Thyroid gland (tissue), 4 donors: ENCODE measurements at regions not wholly inside any gene's neighbourhood (a gene's known extent, or its start where the extent isn't known, plus 50 kb on each side); places are given as distances from the start of the nearest gene placed in this dataset.

Experiments used
- DNase-seq, 2 donors: peaks; one replicate each; pipeline ENCODE4 v3.0.0-alpha.2; 2019
- H3K27ac ChIP-seq, 3 donors: fragments of 200-600 bp; sonication (generic); 1 replicate in 2 of 3; 2 replicates in 1 of 3; pipeline ENCODE4 v1.5.1; 2016 to 2019; ENCODE audit warnings: mild to moderate bottlenecking in 1 of 3, moderate library complexity in 1 of 3
- H3K27me3 ChIP-seq: fragments of 200-600 bp; sonication (generic); one replicate; pipeline ENCODE4 v1.5.1; 2019
- H3K36me3 ChIP-seq, 2 donors: fragments of 200-600 bp; sonication (generic); one replicate each; pipeline ENCODE4 v1.5.1; 2016 to 2019
- H3K4me1 ChIP-seq, 2 donors: fragments of 200-600 bp; sonication (generic); one replicate each; pipeline ENCODE4 v1.5.1; 2017 to 2019
- H3K4me3 ChIP-seq, 3 donors: fragments of 200-600 bp; sonication (generic); replicated peaks in 1 of 3; 1 replicate in 2 of 3; 2 replicates in 1 of 3; pipeline ENCODE4 v1.5.1; 2016; ENCODE audit warnings: mild to moderate bottlenecking in 1 of 3
- H3K9me3 ChIP-seq: fragments of 200-600 bp; sonication (generic); one replicate; pipeline ENCODE4 v1.5.1; 2017
- POLR2A ChIP-seq, 2 donors: fragments of 450-650 bp; IDR thresholded peaks; one replicate each; pipeline ENCODE4 v1.6.1; 2017; ENCODE audit warnings: antibody characterized with exemption in 2 of 2, mild to moderate bottlenecking in 2 of 2, moderate library complexity in 1 of 2
- WGBS, 2 donors: methylation state at CpG; one replicate each; pipeline ENCODE4 v1.1.5; 2017; 5-methylcytosine and 5-hydroxymethylcytosine counted together
- intact Hi-C: fragments of 100-400 bp; cut with DNase I; formaldehyde crosslinking; loops from one replicate; pipeline ENCODE4 v1.15.1; 2023
- TF ChIP-seq, protein P1 (sequence below), 6 experiments: fragments of 200-600 bp in 3 of 6; fragments of 450-650 bp in 3 of 6; sonication (generic) in 3 of 6; IDR thresholded peaks; one replicate each; pipeline ENCODE4 v1.5.1; 2016 to 2019; ENCODE audit warnings: antibody characterized with exemption in 6 of 6, mild to moderate bottlenecking in 2 of 6, inconsistent platforms in 1 of 6, moderate library complexity in 1 of 6

DNA sequence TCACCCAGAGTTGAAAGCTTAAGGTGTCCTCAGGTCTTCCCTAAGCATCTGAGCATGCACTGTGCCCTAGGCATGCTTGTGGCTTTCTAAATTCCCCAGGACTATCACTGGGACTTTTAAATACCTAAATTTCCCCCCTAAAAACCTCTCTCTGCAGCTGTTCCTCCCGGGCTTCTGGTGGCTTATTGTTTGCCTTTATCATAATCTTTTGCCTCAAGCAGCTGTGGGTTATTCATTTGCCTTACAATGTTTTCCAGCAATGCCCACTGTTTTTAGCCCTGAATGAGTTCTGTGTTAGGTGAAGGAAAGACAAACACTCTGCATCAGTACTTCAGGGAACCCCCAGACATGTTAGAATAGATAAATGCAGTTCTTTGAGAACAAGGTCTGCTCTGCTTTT is 455.0 kb downstream of the ZIC3 start:
- WGBS, 2 donors = 31 to 50% methylated on average over 1 of the region's 1 CpG
- intact Hi-C loops = no loop called here
- TF ChIP-seq POLR2A (IDR thresholded peaks at IDR 0.05) = no peak
- TF ChIP-seq, protein P1, sequence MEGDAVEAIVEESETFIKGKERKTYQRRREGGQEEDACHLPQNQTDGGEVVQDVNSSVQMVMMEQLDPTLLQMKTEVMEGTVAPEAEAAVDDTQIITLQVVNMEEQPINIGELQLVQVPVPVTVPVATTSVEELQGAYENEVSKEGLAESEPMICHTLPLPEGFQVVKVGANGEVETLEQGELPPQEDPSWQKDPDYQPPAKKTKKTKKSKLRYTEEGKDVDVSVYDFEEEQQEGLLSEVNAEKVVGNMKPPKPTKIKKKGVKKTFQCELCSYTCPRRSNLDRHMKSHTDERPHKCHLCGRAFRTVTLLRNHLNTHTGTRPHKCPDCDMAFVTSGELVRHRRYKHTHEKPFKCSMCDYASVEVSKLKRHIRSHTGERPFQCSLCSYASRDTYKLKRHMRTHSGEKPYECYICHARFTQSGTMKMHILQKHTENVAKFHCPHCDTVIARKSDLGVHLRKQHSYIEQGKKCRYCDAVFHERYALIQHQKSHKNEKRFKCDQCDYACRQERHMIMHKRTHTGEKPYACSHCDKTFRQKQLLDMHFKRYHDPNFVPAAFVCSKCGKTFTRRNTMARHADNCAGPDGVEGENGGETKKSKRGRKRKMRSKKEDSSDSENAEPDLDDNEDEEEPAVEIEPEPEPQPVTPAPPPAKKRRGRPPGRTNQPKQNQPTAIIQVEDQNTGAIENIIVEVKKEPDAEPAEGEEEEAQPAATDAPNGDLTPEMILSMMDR (IDR thresholded peaks at IDR 0.05) = no peak

DNA sequence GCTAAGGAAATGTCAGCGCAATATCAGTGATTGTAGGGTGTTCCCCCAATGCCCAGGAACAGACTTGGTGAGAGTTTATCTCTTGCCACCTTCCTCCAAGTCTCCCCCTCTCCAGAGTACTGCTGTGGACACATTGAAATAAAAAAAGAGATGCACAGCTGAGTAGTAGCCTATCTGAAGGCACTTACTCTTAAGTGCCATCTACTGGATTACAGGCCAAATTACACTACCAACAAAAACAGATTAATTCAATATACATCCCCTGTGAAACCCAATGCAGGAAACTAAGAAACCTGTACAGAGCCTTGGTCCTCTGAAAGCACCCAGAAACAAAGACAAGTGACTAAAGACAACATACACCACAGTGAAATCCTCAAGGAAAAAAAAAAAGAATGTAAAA is 460.3 kb downstream of the ZIC3 start:
- no peaks in the 10 kb centered on the region for H3K9me3 ChIP-seq
- no peak for TF ChIP-seq POLR2A (IDR thresholded peaks at IDR 0.05)
- TF ChIP-seq, protein P1 (IDR thresholded peaks at IDR 0.05) = peak in 2 of 6 experiments; percentile 9 to 14
- no peak overlapping the region for H3K27ac ChIP-seq
- no peak for DNase-seq
- no peak overlapping the region for H3K4me3 ChIP-seq
- no peaks in the 10 kb centered on the region for H3K27me3 ChIP-seq
- WGBS, 2 donors = 100% methylated on average over 1 of the region's 1 CpG; no CpG with 5 or more reads in 1 of the 2 donors
- intact Hi-C loops = no loop called here
- no peaks in the 10 kb centered on the region for H3K4me1 ChIP-seq
- no peaks in the 10 kb centered on the region for H3K36me3 ChIP-seq

More for the DNA sequence above, 455.0 kb downstream of the ZIC3 start:
- Histone ChIP-seq H3K27me3 (no peaks in the 10 kb centered on the region), H3K4me3 (no peak overlapping the region), H3K27ac (no peak overlapping the region), H3K9me3 (no peaks in the 10 kb centered on the region), H3K36me3 (no peaks in the 10 kb centered on the region), H3K4me1 (no peaks in the 10 kb centered on the region)
- no peak for DNase-seq

DNA sequence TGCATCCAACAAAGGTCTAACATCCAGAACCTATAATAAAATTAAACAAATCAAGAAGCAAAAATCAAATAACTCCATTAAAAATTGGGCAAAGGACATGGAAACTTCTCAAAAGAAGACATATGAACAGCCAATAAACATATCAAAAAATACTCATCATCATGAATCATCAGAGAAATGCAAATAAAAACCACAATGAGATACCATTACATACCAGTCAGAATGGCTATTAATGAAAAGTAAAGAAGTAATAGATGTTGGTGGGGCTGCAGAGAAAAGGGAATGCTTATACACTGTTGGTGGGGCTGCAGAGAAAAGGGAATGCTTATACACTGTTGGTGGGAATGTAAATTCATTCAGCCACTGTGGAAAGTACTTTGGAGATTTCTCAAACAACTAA is 465.8 kb downstream of the ZIC3 start:
- intact Hi-C loops = no loop called here
- TF ChIP-seq, protein P1 (IDR thresholded peaks at IDR 0.05) = no peak
- TF ChIP-seq POLR2A (IDR thresholded peaks at IDR 0.05) = no peak
- H3K4me3 ChIP-seq = no peak overlapping the region
- no peak for DNase-seq
- no peaks in the 10 kb centered on the region for H3K36me3 ChIP-seq
- no peak overlapping the region for H3K27ac ChIP-seq
- no peaks in the 10 kb centered on the region for H3K27me3 ChIP-seq
- no peaks in the 10 kb centered on the region for H3K9me3 ChIP-seq
- no peaks in the 10 kb centered on the region for H3K4me1 ChIP-seq

DNA sequence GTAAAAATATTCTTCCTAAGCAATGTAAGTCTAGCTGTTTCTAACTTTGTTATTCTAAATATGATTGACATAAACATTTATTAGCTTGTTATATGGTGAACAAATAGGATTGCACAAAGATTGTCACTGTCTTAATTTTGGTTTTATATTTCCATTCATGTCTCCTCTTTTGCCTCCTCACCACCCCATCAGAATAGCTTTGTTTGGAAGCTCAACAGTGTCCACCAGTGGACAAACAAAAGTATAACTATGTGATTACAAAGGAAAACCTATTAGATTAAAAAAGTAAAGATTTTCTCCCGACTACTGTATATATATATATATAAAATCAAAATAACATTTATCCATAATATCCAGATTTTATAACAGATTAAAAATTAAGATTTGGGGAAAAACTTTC is 468.2 kb downstream of the ZIC3 start:
- H3K27ac ChIP-seq = no peak overlapping the region
- DNase-seq = no peak
- TF ChIP-seq POLR2A (IDR thresholded peaks at IDR 0.05) = no peak
- TF ChIP-seq, protein P1 (IDR thresholded peaks at IDR 0.05) = no peak
- no peak overlapping the region for H3K4me3 ChIP-seq
- H3K9me3 ChIP-seq = no peaks in the 10 kb centered on the region
- H3K36me3 ChIP-seq = no peaks in the 10 kb centered on the region
- no peaks in the 10 kb centered on the region for H3K27me3 ChIP-seq
- intact Hi-C loops = no loop called here
- WGBS, 2 donors = 11 to 22% methylated on average over 1 of the region's 1 CpG
- H3K4me1 ChIP-seq = no peaks in the 10 kb centered on the region

DNA sequence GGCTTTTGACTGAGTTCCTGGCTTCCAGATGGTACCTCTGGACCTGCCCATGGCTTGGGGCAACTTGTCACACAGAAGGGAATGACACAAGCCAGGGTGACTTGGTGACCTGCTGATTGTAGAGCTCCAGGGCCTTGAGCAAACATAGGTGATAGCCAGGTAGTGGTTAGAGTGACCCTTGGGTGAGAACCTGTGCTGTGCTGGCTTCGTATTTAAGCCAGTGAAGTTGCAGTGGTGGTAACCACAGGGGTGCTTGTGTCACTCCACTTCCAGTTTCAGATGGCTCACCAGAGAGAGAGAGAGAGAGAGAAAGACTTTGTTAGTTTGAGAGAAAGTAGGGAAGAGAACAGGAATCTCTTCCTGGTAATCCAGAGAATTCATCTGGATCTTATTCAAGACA is 471.6 kb downstream of the ZIC3 start:
- no peak for DNase-seq
- Histone ChIP-seq H3K4me3 (no peak overlapping the region), H3K36me3 (no peaks in the 10 kb centered on the region), H3K27ac (no peak overlapping the region), H3K9me3 (no peaks in the 10 kb centered on the region), H3K27me3 (no peaks in the 10 kb centered on the region), H3K4me1 (no peaks in the 10 kb centered on the region)
- TF ChIP-seq, protein P1 (IDR thresholded peaks at IDR 0.05) = no peak
- no peak for TF ChIP-seq POLR2A (IDR thresholded peaks at IDR 0.05)
- intact Hi-C loops = no loop called here
- WGBS, 2 donors = 17 to 45% methylated on average over 1 of the region's 1 CpG
